Mucosa of rectum (tissue), 2 donors: ENCODE measurements at regions not wholly inside any gene's neighbourhood (a gene's known extent, or its start where the extent isn't known, plus 50 kb on each side); places are given as distances from the start of the nearest gene placed in this dataset.

Experiments
- H3K27ac ChIP-seq, 2 donors: one replicate each; pipeline ENCODE4 v1.7.0; 2013; ENCODE audit warnings: inconsistent platforms in 2 of 2, low read depth in 2 of 2, low read length in 2 of 2
- H3K27me3 ChIP-seq, 2 donors: one replicate each; pipeline ENCODE4 v1.7.0; 2013; ENCODE audit warnings: low read length in 2 of 2; ENCODE audit not compliant: control insufficient read depth in 2 of 2, insufficient read depth in 2 of 2
- H3K36me3 ChIP-seq, 2 donors: one replicate each; pipeline ENCODE4 v1.7.0; 2013; ENCODE audit warnings: low read length in 2 of 2; ENCODE audit not compliant: control insufficient read depth in 2 of 2, insufficient read depth in 2 of 2
- H3K4me1 ChIP-seq, 2 donors: one replicate each; pipeline ENCODE4 v1.7.0; 2013; ENCODE audit warnings: low read length in 2 of 2, mild to moderate bottlenecking in 1 of 2; ENCODE audit not compliant: control insufficient read depth in 2 of 2, insufficient read depth in 2 of 2
- H3K4me3 ChIP-seq, 2 donors: one replicate each; pipeline ENCODE4 v1.7.0; 2013; ENCODE audit warnings: low read length in 2 of 2
- H3K9ac ChIP-seq, 2 donors: one replicate each; pipeline ENCODE4 v1.7.0; 2013; ENCODE audit warnings: low read length in 2 of 2, low read depth in 1 of 2, mild to moderate bottlenecking in 1 of 2
- H3K9me3 ChIP-seq, 2 donors: one replicate each; pipeline ENCODE4 v1.7.0; 2013; ENCODE audit warnings: low read length in 2 of 2; ENCODE audit not compliant: control insufficient read depth in 2 of 2
- donor health status: healthy.
- donor health status: Normal muscosa, but diverticular disease.

DNA sequence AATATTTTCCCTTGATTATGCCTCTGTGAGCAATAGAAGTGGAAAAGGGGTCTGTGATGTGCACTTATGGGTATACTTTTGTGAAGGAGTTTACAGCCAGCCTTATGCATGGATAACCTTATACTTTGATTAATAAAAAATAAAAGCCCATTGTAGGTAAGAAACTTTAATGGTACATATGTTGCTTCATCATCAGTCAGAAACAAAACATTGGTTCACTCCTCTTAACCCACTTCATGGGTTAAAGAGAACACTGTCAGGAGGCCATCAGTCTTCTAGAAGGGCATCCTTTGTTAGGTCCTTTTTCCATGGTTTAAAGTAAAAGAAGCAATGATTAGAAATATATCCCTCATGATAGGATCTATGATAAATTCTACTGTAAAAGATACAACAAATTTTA, 952.1 kb upstream of the MIR17HG start:
- no peak overlapping the region for H3K27ac ChIP-seq
- no peaks in the 10 kb centered on the region for H3K4me1 ChIP-seq
- H3K9me3 ChIP-seq, result no peaks in the 10 kb centered on the region
- no peaks in the 10 kb centered on the region for H3K36me3 ChIP-seq
- H3K9ac ChIP-seq, result no peak overlapping the region
- H3K4me3 ChIP-seq, result no peak overlapping the region
- no peaks in the 10 kb centered on the region for H3K27me3 ChIP-seq

DNA sequence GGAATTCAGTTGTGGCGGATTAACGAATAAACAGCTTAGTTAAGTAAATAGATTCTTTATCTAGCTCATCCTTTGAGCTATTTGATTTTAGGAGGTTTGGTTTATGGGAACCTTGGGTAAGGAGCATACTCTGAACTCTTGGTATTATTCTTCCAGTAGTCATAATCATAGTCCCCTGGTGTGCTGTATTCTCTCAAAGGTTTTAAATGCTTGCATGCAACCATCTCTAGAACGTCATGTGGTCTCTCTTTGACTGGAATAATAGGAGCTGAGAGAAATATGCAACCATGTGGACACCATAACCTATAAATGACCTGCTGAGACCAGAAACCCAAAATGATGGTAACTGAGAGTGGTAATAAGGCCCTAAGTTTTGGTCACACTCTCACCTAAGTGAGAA, 951.6 kb upstream of the MIR17HG start:
- Histone ChIP-seq H3K27me3 (no peaks in the 10 kb centered on the region), H3K9ac (no peak overlapping the region), H3K4me3 (no peak overlapping the region), H3K27ac (no peak overlapping the region), H3K4me1 (no peaks in the 10 kb centered on the region), H3K9me3 (no peaks in the 10 kb centered on the region), H3K36me3 (no peaks in the 10 kb centered on the region)

DNA sequence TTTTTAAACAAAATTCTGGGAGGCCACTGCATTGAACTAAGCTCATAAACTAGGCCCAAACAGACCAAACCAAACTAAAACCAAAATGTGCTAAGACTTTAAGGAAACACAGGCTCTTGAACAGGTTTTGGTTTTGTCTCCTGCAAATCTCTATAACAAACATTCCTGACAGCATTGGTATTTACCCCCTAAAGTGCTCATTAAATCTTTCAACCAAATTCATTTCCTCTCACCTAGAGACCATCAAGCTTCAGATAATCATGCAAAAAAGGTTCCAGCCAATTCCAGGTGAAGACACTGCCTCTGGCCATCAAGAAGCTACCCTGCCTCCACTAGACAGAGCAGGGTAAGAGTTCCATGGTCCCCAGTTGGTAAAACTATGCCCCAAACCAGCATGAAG, 951.2 kb upstream of the MIR17HG start:
- Histone ChIP-seq H3K4me3 (no peak overlapping the region), H3K4me1 (no peaks in the 10 kb centered on the region), H3K9me3 (no peaks in the 10 kb centered on the region), H3K9ac (no peak overlapping the region), H3K36me3 (no peaks in the 10 kb centered on the region), H3K27me3 (no peaks in the 10 kb centered on the region), H3K27ac (no peak overlapping the region)

DNA sequence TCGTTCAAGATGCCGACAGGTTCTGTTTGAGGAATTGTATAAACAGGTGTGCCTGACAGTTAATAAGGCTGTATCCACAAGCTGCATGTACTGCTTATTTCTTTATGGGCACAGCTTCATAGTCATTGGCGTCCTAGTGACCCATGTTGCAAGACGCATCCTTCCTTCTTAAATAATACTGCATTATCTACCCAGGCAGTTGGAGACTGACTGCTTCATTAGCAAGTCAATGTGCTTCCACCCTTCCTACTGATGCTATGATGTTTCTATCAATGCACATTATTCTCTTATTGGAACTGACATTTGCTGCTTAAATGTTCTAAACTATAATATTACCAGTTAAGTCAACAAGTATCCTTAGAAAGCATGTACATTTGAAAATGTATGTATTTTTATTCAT, 950.0 kb upstream of the MIR17HG start:
- Histone ChIP-seq H3K4me1 (no peaks in the 10 kb centered on the region), H3K4me3 (no peak overlapping the region), H3K9ac (no peak overlapping the region), H3K9me3 (no peaks in the 10 kb centered on the region), H3K36me3 (no peaks in the 10 kb centered on the region), H3K27me3 (no peaks in the 10 kb centered on the region), H3K27ac (no peak overlapping the region)

DNA sequence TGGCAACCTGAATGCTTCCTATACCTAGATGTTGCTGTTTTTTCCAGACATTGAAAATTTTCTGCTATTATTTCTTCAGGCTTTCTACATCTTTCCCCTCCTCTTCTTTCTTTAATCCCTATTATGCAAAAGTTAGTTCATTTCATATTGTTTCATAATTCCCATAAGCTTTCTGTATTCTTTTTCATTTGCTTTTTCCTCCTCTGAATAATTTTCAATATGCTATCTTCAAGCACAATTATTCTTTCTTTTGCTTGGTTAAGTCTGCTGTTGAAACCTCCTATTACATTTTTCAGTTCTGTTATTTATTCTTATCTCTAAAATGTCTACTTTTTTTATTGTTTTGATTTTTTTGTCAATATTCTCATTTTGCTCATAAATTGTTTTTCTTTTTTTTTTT, 947.1 kb upstream of the MIR17HG start:
- no peaks in the 10 kb centered on the region for H3K9me3 ChIP-seq
- no peak overlapping the region for H3K4me3 ChIP-seq
- H3K27ac ChIP-seq, result no peak overlapping the region
- no peaks in the 10 kb centered on the region for H3K27me3 ChIP-seq
- no peaks in the 10 kb centered on the region for H3K4me1 ChIP-seq
- no peaks in the 10 kb centered on the region for H3K36me3 ChIP-seq
- H3K9ac ChIP-seq, result no peak overlapping the region

DNA sequence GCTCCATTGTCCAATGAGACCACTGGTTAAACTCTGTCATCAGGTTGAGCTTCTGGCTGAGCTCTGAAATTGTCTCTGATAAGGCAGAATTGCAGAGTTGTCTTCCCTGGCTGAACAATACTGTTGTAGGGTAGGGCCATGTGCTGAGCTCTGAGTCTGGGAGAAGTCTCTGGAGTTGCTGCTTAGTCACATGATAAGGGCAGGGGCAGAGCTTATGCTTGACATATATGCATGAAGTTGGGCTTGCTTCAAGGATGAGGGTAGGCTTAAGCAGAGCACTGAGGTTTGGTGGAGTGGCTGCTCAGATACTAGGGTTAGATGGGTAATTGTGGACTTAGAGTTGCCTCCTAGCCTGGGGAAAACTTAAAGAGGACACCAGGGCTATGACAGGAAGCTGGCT, 946.3 kb upstream of the MIR17HG start:
- Histone ChIP-seq H3K9me3 (no peaks in the 10 kb centered on the region), H3K36me3 (no peaks in the 10 kb centered on the region), H3K4me3 (no peak overlapping the region), H3K9ac (no peak overlapping the region), H3K4me1 (no peaks in the 10 kb centered on the region), H3K27ac (no peak overlapping the region), H3K27me3 (no peaks in the 10 kb centered on the region)

DNA sequence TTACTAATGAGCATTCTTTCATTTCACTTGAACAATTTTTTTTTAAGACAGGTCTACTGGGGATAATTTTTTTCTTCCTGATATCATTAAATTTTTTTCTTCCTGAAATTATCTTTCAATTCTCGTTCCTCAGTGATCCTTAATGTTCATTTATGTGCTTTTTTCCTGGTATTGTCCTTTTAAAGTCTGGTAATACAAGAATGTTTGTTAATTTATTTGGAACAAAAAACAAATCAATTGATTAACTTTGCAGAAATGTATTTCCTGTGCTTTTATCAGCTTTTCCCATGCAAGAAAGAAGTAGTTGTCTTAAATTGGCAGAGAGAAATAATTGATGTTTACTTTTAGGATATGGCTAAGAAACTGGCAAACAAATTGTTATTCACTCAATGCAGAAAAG, 945.4 kb upstream of the MIR17HG start:
- H3K9ac ChIP-seq, result no peak overlapping the region
- no peak overlapping the region for H3K4me3 ChIP-seq
- H3K36me3 ChIP-seq, result no peaks in the 10 kb centered on the region
- no peaks in the 10 kb centered on the region for H3K9me3 ChIP-seq
- no peaks in the 10 kb centered on the region for H3K4me1 ChIP-seq
- H3K27me3 ChIP-seq, result no peaks in the 10 kb centered on the region
- no peak overlapping the region for H3K27ac ChIP-seq

DNA sequence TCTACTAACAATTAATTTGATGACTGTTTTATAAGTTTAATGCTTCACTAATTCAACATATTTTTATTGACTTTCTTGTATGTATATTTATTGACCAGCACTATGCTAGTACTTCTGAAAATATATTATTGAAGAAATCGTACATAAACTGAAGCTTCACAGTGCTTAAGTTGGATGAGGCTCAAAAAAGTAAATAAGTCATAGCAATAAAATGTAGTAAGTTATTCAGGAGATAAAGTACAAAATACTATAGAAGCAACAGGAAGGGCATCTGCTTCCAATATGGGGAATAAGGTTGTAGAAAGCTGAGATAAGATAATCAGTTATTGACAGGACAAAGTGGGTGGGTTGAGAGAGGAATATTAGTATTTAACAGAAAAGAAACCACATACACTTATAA, 944.9 kb upstream of the MIR17HG start:
- Histone ChIP-seq H3K9ac (no peak overlapping the region), H3K27me3 (no peaks in the 10 kb centered on the region), H3K36me3 (no peaks in the 10 kb centered on the region), H3K9me3 (no peaks in the 10 kb centered on the region), H3K4me1 (no peaks in the 10 kb centered on the region), H3K27ac (no peak overlapping the region), H3K4me3 (no peak overlapping the region)

DNA sequence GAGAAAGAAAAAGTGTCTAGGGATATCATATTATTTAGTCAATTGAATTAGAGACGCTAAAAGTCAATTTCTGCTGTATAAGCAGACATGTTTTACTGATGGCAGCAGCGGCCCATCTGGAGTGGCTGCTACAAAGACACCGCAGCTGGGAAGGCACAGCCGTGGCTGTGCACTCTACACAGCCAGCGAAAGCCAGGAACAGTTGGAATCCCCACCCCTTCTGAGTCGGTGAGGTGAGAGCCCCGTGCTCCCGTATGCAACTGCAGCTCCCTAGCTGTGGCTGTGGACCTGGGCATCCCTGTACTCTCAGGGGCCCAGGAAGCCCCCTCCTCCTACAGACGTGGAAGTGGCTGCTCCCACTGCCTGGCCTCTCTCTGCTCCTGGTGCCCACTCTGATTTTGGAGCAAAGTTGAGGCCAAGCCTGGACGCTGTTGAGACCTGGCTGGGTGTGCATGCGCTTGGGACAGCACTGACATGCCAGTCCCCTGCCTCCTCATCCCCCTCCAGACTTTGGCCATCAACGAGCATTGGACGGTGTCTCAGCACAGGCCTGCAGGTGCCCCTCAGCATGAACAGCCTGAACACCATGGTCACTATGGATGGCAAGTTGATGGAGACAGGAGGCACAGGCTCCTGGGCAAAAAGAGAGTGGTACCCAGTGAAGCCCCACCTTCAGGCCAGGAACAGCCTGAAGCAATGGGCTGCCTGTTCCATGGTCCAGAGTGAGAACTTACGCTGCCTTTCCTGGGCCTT, 944.0 kb upstream of the MIR17HG start:
- Histone ChIP-seq H3K9ac (no peak overlapping the region), H3K9me3 (no peaks in the 10 kb centered on the region), H3K27me3 (no peaks in the 10 kb centered on the region), H3K4me3 (no peak overlapping the region), H3K36me3 (no peaks in the 10 kb centered on the region), H3K4me1 (no peaks in the 10 kb centered on the region), H3K27ac (no peak overlapping the region)

DNA sequence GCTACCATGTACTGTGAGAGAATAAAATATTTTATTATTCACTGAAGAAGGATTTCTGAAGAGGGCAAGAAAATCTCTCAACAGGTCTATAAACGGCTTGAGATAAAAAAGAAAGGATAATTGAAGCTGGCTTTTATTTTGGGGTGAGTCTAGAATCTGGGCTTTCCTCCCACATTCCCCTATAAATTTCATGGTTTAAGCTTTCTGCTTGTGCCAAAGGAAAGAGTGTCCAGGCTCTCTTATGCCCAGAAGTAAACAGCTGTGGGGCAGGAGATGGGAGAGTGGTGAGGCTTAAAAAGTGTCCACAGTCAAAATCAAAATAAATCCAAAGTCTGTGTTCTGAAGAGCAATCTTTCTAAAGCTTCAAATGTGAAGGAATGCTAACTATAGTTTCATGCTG, 942.2 kb upstream of the MIR17HG start:
- no peaks in the 10 kb centered on the region for H3K27me3 ChIP-seq
- H3K27ac ChIP-seq, result no peak overlapping the region
- no peak overlapping the region for H3K9ac ChIP-seq
- H3K9me3 ChIP-seq, result no peaks in the 10 kb centered on the region
- H3K4me1 ChIP-seq, result no peaks in the 10 kb centered on the region
- H3K36me3 ChIP-seq, result no peaks in the 10 kb centered on the region
- H3K4me3 ChIP-seq, result no peak overlapping the region

DNA sequence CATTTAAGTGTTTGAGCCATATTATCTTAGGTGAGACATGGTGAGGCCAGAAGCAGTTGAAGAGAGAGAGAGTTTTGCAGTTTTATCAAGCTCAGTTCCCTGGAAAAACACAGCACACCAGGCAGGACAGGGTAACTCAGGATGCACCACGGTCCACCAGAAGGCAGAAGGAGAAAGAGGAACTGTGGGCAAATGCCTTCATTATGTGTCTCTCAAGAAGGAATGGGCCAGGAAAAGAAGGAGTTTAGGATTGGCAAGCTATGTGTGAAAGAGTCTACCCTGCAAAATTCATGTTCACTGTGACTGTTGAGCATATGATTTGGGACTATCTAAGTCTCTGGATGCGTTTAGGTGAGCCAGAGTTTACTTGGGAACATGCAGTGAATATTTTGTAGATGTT, 934.5 kb upstream of the MIR17HG start:
- H3K27me3 ChIP-seq, result no peaks in the 10 kb centered on the region

More for the DNA sequence above, 934.5 kb upstream of the MIR17HG start:
- Histone ChIP-seq H3K36me3 (no peaks in the 10 kb centered on the region), H3K4me3 (no peak overlapping the region), H3K9me3 (no peaks in the 10 kb centered on the region), H3K4me1 (no peaks in the 10 kb centered on the region), H3K9ac (no peak overlapping the region), H3K27ac (no peak overlapping the region)
